Activated CD8-positive, alpha-beta memory T cell treated with anti-CD3 and anti-CD28 coated beads for 36 hours (primary cell): ENCODE measurements at regions not wholly inside any gene's neighbourhood (a gene's known extent, or its start where the extent isn't known, plus 50 kb on each side); places are given as distances from the start of the nearest gene placed in this dataset.
"Not testable (repeated sequence)": the region's sequence is repeated elsewhere in the genome, so short reads cannot be mapped to it uniquely, and the experiment has no call there.

Experiments
- CTCF ChIA-PET: fragments of 350-600 bp; sonication (Branson Sonifier 250); formaldehyde crosslinking; loops from one replicate; lab custom pipeline; 2021; ENCODE audit warnings: antibody characterized with exemption; lab: Charles Lee
- POLR2A ChIA-PET: fragments of 350-600 bp; sonication (Branson Sonifier 250); formaldehyde crosslinking; loops from one replicate; lab custom pipeline; 2021; ENCODE audit warnings: antibody characterized with exemption; lab: Charles Lee

DNA sequence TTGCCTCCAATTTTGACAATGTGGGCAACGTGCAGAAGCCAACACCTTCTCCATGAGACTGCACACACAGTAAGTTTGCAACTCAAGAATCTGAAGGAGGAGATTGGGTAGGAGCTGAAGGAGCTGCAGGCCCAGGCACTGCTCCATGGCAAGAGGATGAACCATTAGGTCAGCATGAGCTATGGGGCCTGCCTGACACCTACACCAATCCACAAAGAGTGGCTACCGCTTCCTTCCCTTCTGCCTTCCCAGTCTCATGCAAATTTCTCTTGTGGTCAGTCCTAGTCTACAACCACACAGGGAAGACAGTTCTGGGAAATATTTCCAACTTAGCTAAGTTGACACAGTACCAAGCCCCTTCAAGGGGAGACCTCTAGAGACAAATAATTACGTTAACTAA lies 142.0 kb upstream of the ADO start:
- CTCF ChIA-PET, result no interaction called here
- POLR2A ChIA-PET, result no interaction called here

DNA sequence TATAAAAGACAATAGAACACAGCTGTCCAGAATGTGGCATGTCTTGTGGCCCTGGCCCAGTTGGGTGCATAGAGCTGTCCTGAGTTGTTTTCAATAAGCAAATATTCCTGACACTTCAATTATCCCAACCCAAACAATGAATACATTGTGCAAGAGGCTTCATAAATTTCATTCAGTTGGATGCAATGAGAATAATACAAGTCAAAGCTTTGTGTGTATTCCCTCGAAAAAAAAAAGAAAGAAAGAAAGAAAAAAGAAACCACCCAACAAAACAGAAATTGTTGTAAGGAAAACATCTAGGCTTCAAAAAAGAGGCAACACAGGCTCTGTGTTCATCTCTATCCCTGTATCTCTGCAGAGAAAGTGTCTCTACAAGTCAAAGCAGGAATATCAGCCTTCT lies 138.7 kb upstream of the ADO start:
- ChIA-PET CTCF (no interaction called here), POLR2A (no interaction called here)

DNA sequence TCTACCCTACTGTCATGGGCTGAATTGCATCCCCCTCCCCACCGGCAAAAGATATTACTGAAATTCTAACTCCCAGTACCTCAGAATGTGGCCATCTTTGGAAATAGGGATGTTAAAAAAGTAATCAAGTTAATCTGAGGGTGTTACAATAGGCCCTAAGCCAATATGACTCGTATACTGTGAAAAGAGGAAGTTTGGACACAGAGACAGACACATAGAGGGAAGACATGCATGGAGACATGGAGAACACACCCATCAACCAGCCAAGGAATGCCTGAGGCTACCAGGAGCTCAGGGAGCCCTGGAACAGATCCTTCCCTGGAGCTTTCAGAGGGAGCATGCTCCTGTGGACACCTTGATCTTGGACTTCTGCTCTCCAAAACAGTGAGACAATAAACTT lies 138.2 kb upstream of the ADO start:
- CTCF ChIA-PET, result no interaction called here

DNA sequence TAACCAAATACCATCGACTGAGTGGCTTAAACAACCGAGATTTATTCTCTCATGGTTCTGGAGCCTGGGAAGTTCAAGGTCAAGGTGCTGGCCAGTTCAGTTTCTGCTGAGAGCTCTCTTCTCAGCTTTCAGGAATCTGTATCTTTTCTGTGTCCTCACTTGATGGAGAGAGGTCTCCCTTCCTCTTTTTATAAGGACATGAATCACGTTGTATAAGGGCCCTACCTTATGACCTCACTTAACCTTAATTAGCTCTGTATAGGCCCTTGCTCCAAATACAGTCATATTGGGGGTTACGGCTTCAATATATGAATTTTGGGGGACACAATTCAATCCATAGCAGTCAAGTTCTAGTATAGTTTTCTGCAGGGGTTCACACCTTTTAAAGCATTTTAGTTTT lies 135.2 kb upstream of the ADO start:
- CTCF ChIA-PET, result interaction anchor here (1.2 to 1.5 kb wide), 2 partner anchors 12 to 14 kb away, joined by 3 read pairs; no protein-coding TSS in a partner anchor

More for the DNA sequence above, 138.2 kb upstream of the ADO start:
- POLR2A ChIA-PET, result no interaction called here

DNA sequence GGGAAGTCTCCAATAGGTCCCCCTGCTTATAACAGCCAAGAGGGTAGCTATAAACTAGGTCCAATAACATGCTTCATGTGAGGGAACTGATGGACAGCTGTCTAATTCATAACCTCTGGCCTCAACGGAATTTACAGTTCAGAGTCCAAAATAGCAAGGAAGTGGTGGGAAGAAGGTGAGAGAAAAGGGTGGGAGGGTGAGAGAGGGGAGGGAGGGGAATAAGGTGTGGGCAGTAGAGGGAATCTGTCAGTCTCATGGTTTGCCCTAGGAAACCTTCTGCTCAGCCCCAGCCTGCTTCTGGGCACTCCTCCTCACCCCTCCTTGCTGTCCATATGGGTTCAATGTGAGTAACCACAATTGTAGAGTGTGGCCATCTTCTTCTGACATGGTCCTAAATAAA lies 133.4 kb upstream of the ADO start:
- CTCF ChIA-PET, result interaction anchor here (1.5 kb wide), 1 partner anchor 10 kb away, joined by 3 read pairs; no protein-coding TSS in a partner anchor
- POLR2A ChIA-PET, result interaction anchor here (0.6 kb wide), 1 partner anchor 400 kb away, joined by 4 read pairs; no protein-coding TSS in a partner anchor

More for the DNA sequence above, 135.2 kb upstream of the ADO start:
- POLR2A ChIA-PET, result no interaction called here

DNA sequence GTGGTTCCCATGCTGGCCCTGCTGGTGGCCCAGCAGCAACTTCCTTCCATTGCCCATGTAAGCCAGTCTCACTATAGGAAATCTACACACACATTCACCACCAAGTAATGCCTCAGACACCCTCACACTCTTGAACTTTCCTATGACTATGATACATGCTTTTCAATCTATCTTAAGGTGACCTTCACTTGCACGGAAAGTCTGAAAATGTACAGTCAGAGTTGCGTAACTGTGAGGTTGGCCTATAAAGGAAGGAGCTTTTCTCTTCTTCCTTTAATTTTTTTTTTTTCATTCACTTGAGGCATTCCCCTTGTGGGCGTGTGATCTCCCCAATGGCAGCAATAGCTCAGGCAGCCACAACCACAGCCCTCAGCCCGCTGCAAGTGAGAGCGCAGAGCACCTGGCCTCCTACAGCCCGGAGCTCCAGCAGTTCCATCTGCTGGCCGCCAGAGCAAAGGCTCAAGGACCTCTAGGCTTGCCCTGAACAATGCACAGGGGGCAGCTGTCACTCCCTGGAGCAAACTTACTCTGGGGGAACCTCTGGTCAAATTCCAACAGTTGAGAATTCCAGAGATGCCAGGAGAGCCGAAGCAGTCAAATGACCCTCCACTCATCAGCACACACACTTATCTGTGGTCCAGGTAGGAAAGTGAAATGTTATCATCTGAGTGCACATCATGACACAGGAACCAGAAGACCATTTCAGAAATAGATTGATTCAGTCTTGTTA lies 123.1 kb upstream of the ADO start:
- POLR2A ChIA-PET, result interaction anchor here (0.6 to 1.5 kb wide), 10 partner anchors 8 to 137 kb away, joined by 3 to 9 read pairs (median 4); partner anchors contain the start of gene ADO
- CTCF ChIA-PET, result interaction anchor here (0.7 to 2.2 kb wide), 12 partner anchors 11 to 136 kb away, joined by 3 to 11 read pairs (median 4); no protein-coding TSS in a partner anchor

DNA sequence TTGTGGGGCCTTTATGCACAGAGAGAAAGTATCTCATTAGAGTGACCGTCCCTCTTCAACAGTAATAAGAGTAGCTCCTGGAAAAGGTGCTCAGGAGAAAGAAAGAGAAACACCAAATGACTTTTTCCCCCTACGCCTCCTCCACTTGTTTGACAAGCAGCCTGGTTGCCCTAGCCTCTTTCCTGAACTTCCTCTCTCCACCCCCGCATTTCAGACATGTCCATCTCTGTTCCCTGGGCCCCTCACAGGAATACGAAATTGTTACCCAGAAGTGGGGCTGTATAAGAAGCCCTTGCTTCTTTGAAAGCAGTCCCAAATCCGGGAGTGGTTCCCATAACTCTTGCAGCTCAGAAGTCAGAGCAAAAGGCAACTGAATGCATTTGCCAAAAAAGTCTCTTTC lies 119.6 kb upstream of the ADO start:
- CTCF ChIA-PET, result no interaction called here
- POLR2A ChIA-PET, result no interaction called here

DNA sequence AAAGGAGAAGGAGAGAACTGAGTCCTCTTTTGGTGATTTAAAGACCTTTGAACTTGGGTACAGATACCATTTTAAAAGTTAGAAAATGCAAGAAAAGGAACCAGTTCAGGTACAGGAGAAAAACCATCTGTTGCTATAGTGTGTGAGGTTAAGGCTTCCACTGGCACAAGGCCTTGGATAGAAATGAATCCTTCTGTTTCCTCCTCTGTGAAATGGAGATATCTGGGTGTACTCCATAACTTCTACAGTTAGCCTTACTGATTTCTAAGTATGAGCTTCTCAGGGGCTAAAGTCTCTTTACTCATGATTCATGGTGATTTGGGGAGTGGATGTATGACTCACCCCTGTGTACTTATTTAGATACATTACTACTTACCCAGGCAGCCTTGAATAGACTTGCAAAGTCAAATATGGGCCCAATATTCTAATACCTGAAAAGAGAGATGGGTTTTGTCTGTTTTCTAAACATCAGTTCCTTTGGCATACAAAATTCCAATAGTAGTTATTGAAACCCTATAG lies 117.2 kb upstream of the ADO start:
- POLR2A ChIA-PET, result interaction anchor here (0.6 kb wide), 1 partner anchor 135 kb away, joined by 3 read pairs; no protein-coding TSS in a partner anchor
- CTCF ChIA-PET, result no interaction called here

DNA sequence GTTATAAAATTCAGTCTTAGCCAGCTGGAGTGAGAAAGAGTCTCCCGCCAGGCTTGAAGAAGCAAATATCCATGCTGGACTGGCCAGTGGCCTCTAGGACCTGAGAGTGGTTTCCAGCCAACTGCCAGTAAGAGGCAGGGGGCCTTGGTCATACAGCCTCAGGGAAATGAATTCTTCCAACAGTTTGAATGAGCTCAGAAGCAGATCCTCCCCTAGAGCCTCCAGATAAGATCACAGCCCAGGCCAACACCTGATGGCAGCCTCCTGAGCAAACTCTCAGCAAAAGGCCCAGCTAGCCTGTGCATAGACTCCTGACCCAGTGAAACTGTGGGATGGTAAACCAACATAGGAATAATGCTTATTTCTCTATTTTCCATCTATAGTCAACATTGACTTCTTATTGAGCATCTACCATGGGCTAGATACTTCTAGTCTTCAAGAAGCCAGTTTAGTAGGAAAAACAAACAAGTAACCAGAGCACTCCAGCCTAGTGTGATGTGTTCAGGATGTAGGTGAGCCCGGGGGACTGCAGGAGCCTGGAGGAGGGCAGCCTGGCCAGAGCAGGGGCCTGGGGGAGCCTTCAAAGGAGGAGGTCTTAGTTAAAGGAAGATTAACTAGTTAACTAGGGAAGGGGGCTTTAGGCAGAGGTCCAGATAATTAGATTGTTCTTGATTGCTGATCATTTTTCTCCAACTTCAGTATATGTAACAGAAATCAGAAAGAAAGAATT lies 115.4 kb upstream of the ADO start:
- POLR2A ChIA-PET, result interaction anchor here (1.2 kb wide), 1 partner anchor 8 kb away, joined by 4 read pairs; no protein-coding TSS in a partner anchor
- CTCF ChIA-PET, result no interaction called here

DNA sequence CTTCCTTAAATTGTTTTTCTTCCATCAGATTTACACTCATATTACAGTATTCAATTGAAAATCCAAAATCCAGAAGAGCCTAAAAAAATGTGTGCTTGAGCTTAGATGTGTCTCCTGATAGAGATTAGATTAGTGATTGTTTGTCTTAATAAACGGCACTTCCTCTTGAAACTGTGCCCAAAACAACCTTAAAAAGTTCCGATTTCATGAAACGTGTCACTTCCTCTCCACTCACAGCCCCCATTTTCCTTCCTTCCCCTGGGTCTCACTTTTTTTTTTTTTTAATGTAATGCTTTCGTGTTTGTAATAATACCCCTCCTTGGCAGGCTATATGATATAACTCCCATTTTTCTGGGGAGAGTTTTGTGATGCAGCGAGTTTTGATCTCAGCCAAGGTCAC lies 114.8 kb upstream of the ADO start:
- ChIA-PET POLR2A (interaction anchor here (1.2 kb wide), 1 partner anchor 9 kb away, joined by 4 read pairs; no protein-coding TSS in a partner anchor), CTCF (interaction anchor here (1.0 kb wide), 1 partner anchor 10 kb away, joined by 4 read pairs; no protein-coding TSS in a partner anchor)

DNA sequence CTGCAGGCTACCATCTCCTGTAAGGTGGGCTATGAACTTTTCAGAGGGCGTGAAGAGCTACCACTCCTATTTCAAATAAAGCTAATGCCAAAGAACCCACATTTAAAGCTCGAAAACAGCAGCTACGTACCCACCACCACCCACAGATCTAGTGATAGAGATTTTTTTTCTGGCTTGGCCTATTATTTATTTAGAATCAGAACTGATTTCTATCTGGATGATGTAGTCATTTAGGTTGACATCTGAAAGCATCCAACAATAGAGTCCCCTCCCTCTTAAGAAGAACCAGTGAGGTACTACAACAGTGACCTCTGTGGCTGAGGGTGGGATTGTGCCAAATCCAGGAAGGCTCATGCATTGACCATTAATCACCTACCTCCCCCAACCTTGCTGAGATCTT lies 113.8 kb upstream of the ADO start:
- ChIA-PET POLR2A (no interaction called here), CTCF (interaction anchor here (0.7 to 1.0 kb wide), 2 partner anchors 11 to 59 kb away, joined by 3 to 4 read pairs; no protein-coding TSS in a partner anchor)

DNA sequence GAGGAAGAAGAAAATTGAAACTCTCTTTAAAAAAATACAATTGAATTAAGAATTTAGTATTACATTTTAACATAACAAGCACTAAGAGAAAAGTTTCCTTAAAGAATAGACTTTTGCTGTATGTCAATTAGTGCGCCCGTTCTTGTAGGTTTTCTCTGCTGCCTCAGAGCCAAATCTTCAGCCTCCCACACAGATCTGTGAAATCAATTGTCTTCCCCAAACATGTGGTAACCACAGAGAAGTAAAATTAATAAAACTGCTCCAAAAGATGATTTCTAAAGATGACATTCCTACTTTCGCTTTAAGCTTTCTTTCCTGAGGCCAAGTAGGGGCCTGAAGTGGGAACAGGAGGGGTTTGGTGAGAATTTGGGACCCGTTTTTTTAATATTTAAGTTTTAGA lies 113.2 kb upstream of the ADO start:
- CTCF ChIA-PET, result interaction anchor here (0.7 to 1.1 kb wide), 3 partner anchors 8 to 19 kb away, joined by 3 to 5 read pairs (median 3); no protein-coding TSS in a partner anchor
- POLR2A ChIA-PET, result no interaction called here

DNA sequence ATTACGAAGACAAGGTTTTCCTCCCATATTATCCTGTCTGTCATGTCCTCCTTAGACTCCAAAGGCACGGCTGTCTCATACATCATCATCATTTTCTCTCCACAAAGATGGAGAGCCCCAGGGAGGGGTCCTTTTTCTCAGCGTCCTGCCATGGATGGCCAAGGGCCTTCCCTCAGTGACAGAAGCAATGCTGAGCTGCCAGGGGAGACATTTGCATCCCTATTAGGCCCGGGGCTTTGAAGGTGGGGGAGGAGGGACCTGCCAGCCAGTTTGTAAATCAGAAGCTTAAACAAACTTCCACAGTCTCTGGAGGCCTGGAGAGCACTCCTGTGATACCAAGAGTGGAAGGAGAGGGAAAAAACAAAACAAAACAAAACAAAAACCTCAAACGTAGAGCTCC lies 112.4 kb upstream of the ADO start:
- CTCF ChIA-PET, result interaction anchor here (1.1 kb wide), 1 partner anchor 9 kb away, joined by 3 read pairs; no protein-coding TSS in a partner anchor

DNA sequence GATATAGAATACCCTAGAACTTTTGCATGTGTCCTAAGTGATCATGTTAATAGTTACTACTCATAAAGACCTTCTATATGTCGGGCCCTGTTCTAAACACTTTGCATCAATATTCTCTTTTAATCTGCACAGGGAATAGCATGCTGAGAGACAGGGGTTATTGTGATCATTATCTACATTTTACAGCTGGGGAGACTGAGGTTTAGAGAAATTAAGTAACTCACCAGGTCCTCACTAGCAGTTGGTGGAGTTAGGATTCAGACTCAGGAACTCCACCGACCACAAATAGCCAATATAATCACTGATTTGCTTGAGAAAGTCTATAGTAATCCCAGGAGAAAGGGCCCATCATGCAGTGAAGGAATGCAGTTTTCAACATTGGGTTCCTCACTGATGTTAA lies 111.2 kb upstream of the ADO start:
- CTCF ChIA-PET, result no interaction called here
- POLR2A ChIA-PET, result no interaction called here

More for the DNA sequence above, 112.4 kb upstream of the ADO start:
- POLR2A ChIA-PET, result no interaction called here

DNA sequence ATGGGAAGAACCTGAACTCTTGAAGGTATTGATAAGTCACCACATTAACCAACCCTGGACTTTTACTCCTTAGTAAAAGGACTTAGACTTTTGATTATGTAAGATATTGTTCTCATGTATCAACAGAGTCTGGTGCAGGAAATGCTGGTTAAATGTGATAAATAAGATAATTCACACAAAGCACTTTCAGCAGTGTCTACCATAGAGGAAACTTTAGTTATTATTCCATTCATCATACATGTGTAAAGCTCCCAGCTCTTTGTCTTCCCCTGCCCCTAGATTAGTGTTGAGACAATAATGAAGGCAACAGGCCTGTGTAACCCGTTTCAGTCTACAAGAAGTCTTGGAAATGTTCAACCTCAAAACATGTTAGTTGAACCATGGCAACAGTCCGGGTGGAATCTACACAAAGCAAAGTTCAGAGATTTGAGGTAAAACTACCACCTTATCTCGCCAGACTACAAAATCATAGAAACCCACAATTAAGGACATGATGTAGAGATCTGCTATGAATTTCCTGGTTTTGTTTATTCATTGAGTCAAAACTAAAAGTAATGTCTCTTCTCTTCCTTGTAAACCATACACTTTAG lies 109.9 kb upstream of the ADO start:
- ChIA-PET CTCF (no interaction called here), POLR2A (no interaction called here)

DNA sequence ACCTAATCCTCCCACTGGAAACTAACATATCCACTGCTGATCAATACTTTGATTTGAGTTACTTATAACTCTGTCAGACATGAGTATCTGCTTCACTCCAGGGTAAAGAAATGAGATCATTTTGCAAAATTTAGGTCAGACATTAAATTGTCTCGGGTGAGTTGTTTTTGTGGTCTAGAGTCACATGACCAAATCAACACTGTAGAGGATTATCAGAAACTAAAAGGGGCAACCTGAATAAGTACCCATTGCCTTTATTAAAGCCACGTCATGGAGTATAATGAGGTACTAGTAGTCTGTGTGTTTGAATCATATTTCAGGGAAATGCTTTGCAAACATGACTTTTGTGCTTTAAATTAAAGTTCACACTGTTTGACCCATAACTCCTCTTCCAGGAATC lies 107.7 kb upstream of the ADO start:
- ChIA-PET CTCF (no interaction called here), POLR2A (no interaction called here)

DNA sequence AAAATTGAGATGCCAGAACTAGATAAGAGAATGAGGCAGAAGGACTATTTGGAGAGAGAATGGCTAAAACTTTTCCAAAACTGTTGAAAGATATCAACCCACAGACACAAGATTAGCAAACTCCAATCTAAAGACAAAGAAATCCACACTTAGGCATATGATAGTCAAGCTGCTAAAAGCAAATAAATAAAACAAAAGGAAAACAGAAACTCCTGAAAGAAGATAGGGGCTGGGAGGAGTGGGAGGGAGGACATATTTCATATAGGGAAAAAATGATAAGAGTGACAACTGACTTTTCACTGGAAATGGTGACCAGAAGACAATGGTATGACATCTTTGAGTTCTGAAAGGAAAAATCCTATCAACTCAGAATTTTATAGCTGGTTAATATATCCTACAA lies 105.4 kb upstream of the ADO start:
- POLR2A ChIA-PET, result no interaction called here
- CTCF ChIA-PET, result no interaction called here

DNA sequence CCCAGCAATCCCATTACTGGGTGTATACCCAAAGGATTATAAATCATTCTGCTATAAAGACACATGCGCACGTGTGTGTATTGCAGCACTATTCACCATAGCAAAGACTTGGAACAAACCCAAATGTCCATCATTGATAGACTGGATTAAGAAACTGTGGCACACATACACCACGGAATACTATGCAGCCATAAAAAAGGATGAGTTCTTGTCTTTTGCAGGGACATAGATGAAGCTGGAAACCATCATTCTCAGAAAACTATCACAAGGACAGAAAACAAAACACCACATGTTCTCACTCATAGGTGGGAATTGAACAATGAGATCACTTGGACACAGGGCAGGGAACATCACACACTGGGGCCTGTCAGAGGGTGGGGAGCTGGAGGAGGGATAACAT lies 100.4 kb upstream of the ADO start:
- POLR2A ChIA-PET, CTCF ChIA-PET: not testable (repeated sequence)

DNA sequence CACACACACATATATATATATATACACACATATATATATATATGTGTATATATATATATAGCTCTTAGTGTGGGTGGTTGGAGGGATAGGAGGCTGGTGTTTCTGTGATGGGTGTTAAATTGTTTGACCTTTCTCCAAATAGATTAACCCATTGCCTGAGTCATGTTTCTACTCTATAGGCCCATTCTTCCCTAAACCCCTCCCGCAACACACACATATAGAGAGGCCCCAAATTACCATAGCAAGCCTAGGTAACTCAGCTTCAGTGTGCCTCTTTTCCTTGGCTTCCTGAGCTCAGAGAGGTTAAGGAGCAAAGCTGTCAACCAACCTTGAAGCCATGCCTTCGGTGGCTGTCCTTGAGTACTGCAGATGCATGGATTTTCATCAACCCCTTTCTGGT lies 98.7 kb upstream of the ADO start:
- CTCF ChIA-PET, result interaction anchor here (0.5 kb wide), 1 partner anchor 14 kb away, joined by 3 read pairs; no protein-coding TSS in a partner anchor
- POLR2A ChIA-PET, result no interaction called here
